Stimulated activated CD8-positive, alpha-beta memory T cell treated with anti-CD3 and anti-CD28 coated beads, Interleukin-12 subunit alpha, Interleukin-12 subunit beta, amount 100 ng/mL, for 4 hours (primary cell): ENCODE measurements at regions not wholly inside any gene's neighbourhood (a gene's known extent, or its start where the extent isn't known, plus 50 kb on each side); places are given as distances from the start of the nearest gene placed in this dataset.
"Not testable (repeated sequence)": the region's sequence is repeated elsewhere in the genome, so short reads cannot be mapped to it uniquely, and the experiment has no call there.

Source experiments
- DNase-seq: peaks from one replicate; pipeline ENCODE4 v3.0.0-alpha.2; 2020; ENCODE audit warnings: low read depth

GRCh38 chr2:16365366-16365765 lies 300.3 kb downstream of the CYRIA start:
- DNase-seq = no peak

DNA sequence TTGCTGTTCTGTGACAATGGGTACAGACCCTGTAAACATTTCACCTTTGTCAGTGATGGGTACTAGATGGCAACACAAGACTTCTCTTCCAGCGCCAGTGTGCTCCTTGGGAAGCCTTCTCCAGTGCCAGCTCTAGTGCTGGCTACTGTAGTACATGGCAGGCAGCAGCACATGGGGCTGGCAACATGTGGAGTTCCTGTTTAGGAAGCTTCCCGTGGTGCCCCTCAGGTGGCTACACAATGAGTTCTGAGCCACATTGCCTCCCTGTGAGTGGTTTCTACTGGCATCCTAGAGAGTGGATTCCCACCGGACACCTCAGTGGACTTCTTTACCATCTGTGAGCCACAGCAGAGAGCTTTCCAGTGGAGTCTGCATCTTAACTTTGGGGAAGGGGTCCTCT lies 302.1 kb downstream of the CYRIA start:
- DNase-seq = no peak

DNA sequence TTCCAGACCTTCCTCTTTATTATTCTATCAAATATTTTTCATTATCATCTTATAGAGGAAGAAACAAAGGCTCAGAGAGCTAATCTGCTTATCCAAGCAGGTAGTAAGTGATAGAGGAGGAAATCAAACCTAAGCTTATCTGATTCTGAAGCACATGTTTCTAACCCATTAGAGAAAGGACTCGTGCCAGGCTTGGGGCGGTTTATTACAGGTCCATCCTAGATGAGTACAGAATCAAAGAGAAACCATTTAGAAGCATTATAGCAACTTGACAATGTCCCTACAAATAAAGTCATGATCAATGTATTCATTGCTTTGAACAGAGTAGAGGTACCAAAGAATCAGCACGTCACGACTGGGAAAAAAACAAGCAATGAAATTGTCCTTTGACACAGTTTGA lies 303.0 kb downstream of the CYRIA start:
- DNase-seq = no peak

GRCh38 chr2:16361261-16361995 lies 304.2 kb downstream of the CYRIA start:
- no peak for DNase-seq

GRCh38 chr2:16359961-16360360 lies 305.7 kb downstream of the CYRIA start:
- DNase-seq = no peak

DNA sequence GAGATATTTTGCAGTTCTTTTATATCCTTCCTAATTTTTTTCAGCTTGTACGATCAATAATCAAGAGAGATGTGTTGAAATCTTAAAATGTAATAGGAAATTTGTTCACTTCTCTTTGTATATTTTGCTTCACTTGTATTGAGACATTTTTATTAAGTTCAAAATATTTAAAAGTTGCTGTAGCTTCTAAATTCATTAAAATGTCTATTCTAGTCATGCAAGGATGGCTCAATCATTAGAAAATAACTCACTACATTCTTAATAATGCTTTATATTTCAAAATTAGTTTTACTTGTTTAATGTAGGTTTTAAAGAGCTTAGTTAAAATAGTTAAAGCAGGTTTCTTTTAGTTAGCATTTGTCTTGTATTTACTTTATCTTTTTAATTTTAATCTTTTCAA lies 308.4 kb downstream of the CYRIA start:
- no peak for DNase-seq

DNA sequence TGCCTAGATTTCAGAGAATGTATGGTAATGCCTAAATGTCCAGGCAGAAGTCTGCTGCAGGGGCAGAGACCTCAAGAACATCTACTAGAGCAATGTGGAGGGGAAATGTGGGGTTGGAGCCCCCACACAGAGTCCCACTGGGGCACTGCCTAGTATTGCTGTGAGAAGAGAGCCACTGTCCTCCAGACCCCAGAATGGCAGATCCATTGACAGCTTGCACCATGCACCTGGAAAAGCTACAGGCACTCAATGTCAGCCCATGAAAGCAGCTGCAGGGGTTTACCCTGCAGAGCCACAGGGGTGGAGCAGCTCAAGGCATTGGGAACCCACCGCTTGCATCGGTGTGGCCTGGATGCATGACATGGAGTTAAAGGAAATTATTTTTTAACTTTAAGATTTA lies 314.1 kb downstream of the CYRIA start:
- no peak for DNase-seq

DNA sequence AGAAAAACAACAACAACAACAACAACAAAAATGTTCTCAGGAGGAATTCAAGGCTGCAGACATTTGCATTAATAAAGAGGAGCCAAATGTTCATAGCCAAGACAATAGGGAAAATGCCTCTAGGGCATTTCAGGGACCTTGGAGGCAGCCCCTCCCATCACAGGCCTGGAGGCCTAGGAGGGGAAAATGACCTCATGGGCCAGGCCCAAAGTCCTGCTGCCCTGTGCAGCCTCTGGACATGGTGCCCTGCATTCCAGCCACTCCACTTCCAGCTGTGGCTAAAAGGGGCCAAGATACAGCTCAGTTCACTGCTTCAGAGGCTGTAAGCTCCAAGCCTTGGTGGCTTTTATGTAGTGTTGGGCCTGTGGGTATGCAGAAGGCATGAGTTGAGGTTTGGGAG lies 314.5 kb downstream of the CYRIA start:
- no peak for DNase-seq

- no peak for DNase-seq
These were observed 315.4 kb downstream of the CYRIA start for GRCh38 chr2:16350211-16350610.

DNA sequence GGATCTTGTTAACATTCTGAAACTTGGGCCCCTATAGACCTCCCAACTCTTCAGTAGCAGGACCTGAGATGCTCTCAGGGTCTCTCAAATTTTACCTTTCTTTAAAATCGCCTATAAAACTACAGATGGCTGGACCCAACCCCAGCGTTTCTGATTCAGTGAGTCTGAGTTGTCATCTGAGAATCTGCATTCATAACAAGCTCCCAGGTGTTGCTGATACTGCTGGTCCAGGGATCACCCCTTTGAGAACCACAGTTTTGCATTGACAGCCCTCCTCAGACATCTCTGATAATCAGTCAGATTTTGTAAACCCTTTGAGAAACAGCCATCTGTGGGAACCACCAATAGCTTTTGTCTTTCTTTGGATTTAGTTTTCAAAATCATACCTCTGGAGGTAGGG lies 315.8 kb downstream of the CYRIA start:
- DNase-seq = no peak

DNA sequence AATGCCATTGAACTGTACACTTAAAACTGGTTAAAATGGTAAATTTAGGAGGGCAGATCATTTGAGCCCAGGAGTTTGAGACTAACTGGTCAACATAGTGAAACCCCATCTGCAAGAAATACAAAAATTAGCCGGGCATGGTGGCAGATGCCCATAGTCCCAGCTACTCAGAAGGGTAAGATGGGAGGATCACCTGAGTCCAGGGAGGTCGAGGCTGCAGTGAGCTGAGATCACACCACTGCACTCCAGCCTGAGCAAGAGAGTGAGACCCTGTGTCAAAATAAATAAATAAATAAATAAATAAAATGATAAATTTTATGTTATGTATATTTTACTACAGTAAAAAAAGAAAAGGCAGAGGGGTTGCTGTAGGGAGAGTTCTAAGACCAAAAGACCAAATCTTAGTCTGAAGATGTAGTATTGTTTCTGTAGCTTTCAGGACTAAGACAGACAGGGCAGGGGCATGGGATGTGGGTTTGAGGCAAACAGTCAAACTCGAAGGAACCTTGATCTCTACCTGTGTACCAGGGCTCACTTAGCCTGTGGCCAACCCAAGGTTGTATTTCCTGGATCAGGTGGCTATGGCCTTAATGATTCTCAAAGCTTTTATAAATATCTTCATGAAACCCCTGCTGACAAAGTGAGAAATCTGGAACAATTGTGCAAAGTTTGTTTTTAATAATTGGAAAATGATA lies 316.7 kb downstream of the CYRIA start:
- no peak for DNase-seq

DNA sequence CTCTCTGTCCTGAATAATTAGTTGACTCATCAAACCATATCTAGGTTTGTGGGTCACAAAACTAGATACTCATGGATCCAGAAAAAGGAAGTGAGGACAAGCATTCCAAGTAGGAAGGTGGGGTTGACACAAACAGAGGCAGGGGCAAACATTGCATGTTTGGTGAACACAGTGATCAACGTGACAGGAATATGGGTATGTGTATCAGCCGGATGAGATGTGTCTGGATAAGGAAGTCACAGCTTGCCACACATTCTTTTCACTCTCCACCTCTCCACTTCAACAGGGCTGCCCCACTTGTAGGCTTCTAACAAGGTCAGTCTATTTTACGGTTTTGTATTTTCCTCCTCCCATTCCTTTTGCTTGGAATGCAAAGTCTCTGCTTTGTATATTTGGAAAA lies 319.0 kb downstream of the CYRIA start:
- no peak for DNase-seq

GRCh38 chr2:16345231-16345630 lies 320.4 kb downstream of the CYRIA start:
- DNase-seq = not testable (repeated sequence)

- no peak for DNase-seq
These were observed 326.4 kb downstream of the CYRIA start for GRCh38 chr2:16339206-16339605.

DNA sequence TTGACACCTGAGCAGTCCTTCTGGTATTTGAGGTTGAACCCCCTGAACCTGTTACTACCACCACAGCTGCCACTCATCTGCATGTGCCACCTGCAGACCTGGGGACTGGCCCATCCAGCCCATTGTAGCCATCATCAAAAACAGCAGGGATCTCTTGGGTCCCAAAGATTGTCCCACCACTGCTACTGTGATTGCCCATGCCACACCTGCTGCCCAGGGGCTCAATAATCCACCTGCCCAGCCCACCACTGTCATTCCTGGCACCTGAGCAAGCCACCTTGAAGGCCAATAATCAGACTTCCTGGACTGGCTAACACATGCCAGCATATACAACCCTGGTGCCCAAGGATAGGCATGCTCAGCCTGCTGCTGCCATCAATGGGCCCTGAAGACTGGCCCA lies 327.6 kb downstream of the CYRIA start:
- no peak for DNase-seq

- DNase-seq = no peak
These were observed 328.7 kb downstream of the CYRIA start for GRCh38 chr2:16336916-16337315.

GRCh38 chr2:16336491-16336890 lies 329.1 kb downstream of the CYRIA start:
- no peak for DNase-seq

GRCh38 chr2:16335947-16336346 lies 329.7 kb downstream of the CYRIA start:
- DNase-seq = no peak

- no peak for DNase-seq
These were observed 330.1 kb downstream of the CYRIA start for GRCh38 chr2:16335604-16335930.

GRCh38 chr2:16334886-16335603 lies 330.6 kb downstream of the CYRIA start:
- no peak for DNase-seq

GRCh38 chr2:16334366-16334765 lies 331.3 kb downstream of the CYRIA start:
- DNase-seq = no peak

DNA sequence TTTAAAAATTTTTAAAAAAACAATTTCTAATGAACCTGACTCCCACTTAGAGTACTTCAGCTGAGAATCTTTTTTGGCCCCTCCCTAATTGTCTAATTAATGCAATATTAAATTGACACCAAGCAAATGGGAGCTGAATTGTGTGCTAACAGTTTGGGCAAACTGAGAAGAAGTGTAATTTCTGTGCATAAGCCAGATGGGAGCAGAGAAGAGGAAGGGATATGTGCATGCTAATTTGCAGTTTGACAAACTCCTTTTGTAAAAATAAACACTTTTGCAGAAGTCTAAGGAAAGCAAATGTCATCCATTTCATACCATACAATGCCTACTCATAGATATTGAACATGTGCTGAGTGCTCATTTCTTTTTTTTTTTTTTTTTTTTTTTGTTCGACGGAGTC lies 332.0 kb downstream of the CYRIA start:
- DNase-seq = no peak
